Lower lobe of right lung (tissue), 2 donors: ENCODE measurements at regions not wholly inside any gene's neighbourhood (a gene's known extent, or its start where the extent isn't known, plus 50 kb on each side); places are given as distances from the start of the nearest gene placed in this dataset.

Experiments
- ATAC-seq, 2 donors: fragments of 200-7000 bp; cut with Tn5 transposase; one replicate each; pipeline ENCODE4 v1.9.1; 2020 to 2022; ENCODE audit warnings: mild to moderate bottlenecking in 2 of 2, moderate library complexity in 2 of 2
- DNase-seq: peaks from one replicate; pipeline ENCODE4 v3.0.0-alpha.2; 2020
- H3K27ac ChIP-seq: fragments of 200-600 bp; one replicate; pipeline ENCODE4 v1.8.0; 2022
- H3K27me3 ChIP-seq: fragments of 200-600 bp; one replicate; pipeline ENCODE4 v1.8.0; 2022; ENCODE audit warnings: low read depth
- H3K36me3 ChIP-seq: fragments of 200-600 bp; one replicate; pipeline ENCODE4 v1.8.0; 2022; ENCODE audit warnings: mild to moderate bottlenecking
- H3K4me1 ChIP-seq: fragments of 200-600 bp; one replicate; pipeline ENCODE4 v1.8.0; 2022
- H3K4me3 ChIP-seq: fragments of 200-600 bp; one replicate; pipeline ENCODE4 v1.8.0; 2022; ENCODE audit warnings: mild to moderate bottlenecking
- H3K9me3 ChIP-seq: fragments of 200-600 bp; one replicate; pipeline ENCODE4 v1.8.0; 2022
- intact Hi-C: fragments of 100-400 bp; cut with DNase I; formaldehyde crosslinking; loops from one replicate; pipeline ENCODE4 v1.11.0; 2022
- TF ChIP-seq, protein P1 (sequence below): fragments of 200-600 bp; IDR thresholded peaks from one replicate; pipeline ENCODE4 v1.8.0; 2022; ENCODE audit warnings: antibody characterized with exemption, mild to moderate bottlenecking
- donor health status: DM: no; HTN: yes; CAD: no; lungs with severe emphysema.

DNA sequence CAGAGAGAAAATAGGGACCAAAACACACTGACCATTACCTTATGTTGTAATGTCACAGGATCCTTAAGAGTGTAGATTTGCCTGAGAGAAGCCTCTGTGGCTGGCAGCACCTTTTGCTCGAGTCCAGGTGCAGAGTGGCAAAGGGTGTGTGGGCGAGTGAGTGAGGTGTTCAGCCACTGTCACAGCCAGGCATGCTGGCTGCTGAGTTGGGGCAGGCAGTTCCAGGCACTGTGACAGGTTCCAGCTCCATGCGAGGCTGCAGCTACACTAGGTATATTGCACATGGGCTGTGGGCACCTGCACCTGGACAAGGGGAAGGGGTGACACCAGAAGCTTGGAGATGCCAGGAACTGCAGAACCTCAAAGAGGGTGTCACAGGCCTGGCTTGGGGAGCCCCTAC is 1370.4 kb upstream of the PRMT6 start:
- no peaks in the 10 kb centered on the region for H3K27me3 ChIP-seq
- no peaks in the 10 kb centered on the region for H3K9me3 ChIP-seq
- no peak for DNase-seq
- intact Hi-C loops = no loop called here
- H3K4me1 ChIP-seq = no peaks in the 10 kb centered on the region
- TF ChIP-seq, protein P1, sequence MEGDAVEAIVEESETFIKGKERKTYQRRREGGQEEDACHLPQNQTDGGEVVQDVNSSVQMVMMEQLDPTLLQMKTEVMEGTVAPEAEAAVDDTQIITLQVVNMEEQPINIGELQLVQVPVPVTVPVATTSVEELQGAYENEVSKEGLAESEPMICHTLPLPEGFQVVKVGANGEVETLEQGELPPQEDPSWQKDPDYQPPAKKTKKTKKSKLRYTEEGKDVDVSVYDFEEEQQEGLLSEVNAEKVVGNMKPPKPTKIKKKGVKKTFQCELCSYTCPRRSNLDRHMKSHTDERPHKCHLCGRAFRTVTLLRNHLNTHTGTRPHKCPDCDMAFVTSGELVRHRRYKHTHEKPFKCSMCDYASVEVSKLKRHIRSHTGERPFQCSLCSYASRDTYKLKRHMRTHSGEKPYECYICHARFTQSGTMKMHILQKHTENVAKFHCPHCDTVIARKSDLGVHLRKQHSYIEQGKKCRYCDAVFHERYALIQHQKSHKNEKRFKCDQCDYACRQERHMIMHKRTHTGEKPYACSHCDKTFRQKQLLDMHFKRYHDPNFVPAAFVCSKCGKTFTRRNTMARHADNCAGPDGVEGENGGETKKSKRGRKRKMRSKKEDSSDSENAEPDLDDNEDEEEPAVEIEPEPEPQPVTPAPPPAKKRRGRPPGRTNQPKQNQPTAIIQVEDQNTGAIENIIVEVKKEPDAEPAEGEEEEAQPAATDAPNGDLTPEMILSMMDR = no peak
- peak in 1 of 2 donors; percentile 32 for ATAC-seq
- H3K4me3 ChIP-seq = no peak overlapping the region
- H3K36me3 ChIP-seq = no peaks in the 10 kb centered on the region
- no peak overlapping the region for H3K27ac ChIP-seq

DNA sequence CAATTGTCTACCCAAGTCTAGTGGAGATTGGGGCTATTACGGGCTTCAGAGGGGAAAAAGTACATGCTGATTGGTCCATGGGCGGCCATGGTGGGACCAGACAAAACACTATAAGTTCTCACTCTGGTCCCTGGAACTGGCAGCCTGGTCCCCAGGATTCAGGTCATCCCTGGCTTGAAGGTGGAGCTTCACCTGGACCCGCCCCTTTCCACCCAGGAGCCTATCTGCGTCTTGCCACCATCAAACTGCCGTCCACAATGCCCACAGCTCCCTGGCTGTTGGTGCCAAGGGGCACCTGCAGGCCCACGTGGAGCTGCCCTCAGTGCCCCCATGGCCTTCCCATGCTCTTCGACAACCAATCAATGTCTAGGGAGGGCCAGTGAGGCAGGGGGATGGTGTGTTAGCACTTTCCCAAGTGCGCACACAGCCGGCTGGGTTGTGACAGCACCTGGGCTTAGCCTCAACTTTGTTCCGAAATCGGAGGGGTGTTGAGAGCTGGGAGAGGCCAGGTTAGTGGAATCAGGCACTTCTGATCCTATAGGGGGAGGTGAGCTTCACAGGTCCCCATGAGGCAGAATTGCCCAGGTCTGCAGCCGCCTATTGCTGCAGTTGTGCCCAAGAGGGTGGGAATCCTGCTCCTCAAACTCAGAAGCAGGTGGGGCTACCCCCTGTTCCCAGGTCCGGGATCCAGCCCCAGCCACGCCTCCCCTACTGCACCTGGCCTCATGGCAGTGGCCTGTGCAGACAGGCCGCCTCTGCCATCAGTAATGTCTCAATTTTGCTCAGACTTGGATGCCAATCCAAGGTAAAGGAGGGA is 1369.4 kb upstream of the PRMT6 start:
- intact Hi-C loops = no loop called here
- peak in 1 of 2 donors; percentile 50 for ATAC-seq

DNA sequence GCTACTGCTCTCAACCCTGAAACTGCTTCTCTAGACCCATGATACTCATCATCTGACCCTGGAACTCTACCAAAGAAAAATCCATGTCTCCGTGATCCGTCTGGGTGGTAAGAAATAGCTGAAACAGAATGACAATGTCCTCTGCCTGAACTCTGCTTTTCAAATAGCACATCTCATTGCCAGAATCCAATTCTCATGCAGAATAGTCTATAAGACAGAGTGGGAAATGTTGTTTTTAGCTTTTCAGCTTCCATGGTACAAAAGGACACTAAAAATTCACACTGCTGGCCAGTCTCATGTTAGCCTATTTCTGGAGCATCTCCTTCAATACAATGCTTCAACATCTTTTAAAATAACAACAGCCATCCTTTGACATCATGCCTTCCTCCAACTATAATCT is 1355.8 kb upstream of the PRMT6 start:
- intact Hi-C loops = no loop called here
- no peak for DNase-seq
- Histone ChIP-seq H3K9me3 (no peaks in the 10 kb centered on the region), H3K27ac (no peak overlapping the region), H3K27me3 (no peaks in the 10 kb centered on the region), H3K4me1 (no peaks in the 10 kb centered on the region), H3K4me3 (no peak overlapping the region), H3K36me3 (no peaks in the 10 kb centered on the region)
- TF ChIP-seq, protein P1 = no peak
- ATAC-seq = no peak

More for the DNA sequence above, 1369.4 kb upstream of the PRMT6 start:
- TF ChIP-seq, protein P1 = no peak
- no peak for DNase-seq
- H3K27me3 ChIP-seq = no peaks in the 10 kb centered on the region
- no peak overlapping the region for H3K27ac ChIP-seq
- no peak overlapping the region for H3K4me3 ChIP-seq
- no peaks in the 10 kb centered on the region for H3K36me3 ChIP-seq
- no peaks in the 10 kb centered on the region for H3K9me3 ChIP-seq
- H3K4me1 ChIP-seq = no peaks in the 10 kb centered on the region

DNA sequence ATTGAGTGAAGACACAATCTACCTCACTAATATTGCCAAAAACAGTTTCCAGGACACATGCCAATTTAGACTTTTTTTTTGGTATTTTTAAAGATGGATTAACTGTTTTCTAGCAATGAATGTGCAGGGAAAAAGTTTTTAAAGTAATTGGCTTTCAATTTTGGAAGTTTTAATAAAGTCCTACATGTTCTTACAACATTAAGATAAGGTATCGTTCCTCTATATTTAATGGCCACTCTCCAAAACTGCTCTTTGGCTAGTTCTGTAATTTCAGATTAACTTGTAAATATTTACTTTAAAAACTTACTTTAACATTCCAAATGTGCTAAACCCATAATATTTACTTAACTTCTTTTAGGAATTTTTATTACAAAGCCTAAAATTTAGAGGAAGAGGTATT is 1332.2 kb upstream of the PRMT6 start:
- no peaks in the 10 kb centered on the region for H3K4me1 ChIP-seq
- no peaks in the 10 kb centered on the region for H3K9me3 ChIP-seq
- TF ChIP-seq, protein P1 = no peak
- intact Hi-C loops = no loop called here
- no peak for ATAC-seq
- H3K36me3 ChIP-seq = no peaks in the 10 kb centered on the region
- no peaks in the 10 kb centered on the region for H3K27me3 ChIP-seq
- DNase-seq = no peak
- H3K4me3 ChIP-seq = no peak overlapping the region
- H3K27ac ChIP-seq = no peak overlapping the region

DNA sequence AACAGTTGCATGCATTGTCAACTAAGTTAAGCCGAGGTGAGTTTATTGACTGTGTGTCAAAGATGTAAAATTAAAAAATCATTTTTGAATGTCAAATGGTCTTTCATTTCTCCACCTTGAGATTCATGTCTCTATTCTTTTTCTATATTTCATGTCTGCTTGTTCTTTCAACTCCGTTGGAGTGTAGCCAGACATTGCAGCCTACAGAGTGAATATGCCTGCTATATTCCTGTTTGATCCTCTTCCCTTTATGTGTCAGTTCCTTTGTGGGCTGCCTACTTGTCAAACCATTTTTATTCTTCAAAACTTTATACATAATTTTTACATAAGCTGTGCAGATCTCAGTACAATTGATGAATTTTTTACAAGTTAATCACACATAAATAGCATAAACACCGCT is 1325.8 kb upstream of the PRMT6 start:
- Histone ChIP-seq H3K36me3 (no peaks in the 10 kb centered on the region), H3K4me1 (no peaks in the 10 kb centered on the region), H3K4me3 (no peak overlapping the region), H3K27me3 (no peaks in the 10 kb centered on the region), H3K9me3 (no peaks in the 10 kb centered on the region), H3K27ac (no peak overlapping the region)
- intact Hi-C loops = no loop called here
- TF ChIP-seq, protein P1 = no peak
- ATAC-seq (no peak), DNase-seq (no peak)
